ENCODE measurements at regions not wholly inside any gene's neighbourhood (a gene's known extent, or its start where the extent isn't known, plus 50 kb on each side); places are given as distances from the start of the nearest gene placed in this dataset.

GRCh38 chr4:15130441-15130840, 128.2 kb downstream of the CPEB2 start:
- WGBS (ENCODE audit: insufficient coverage, insufficient replicate concordance, low lambda C conversion rate, missing lambda C conversion rate), result 0% methylated on average over 2 of the region's 2 CpGs
- POLR2A ChIA-PET, result no interaction called here
- BruUV-seq (replicated peaks), result no TSS peak

GRCh38 chr4:15131551-15131950, 129.3 kb downstream of the CPEB2 start:
- no peak for TF ChIP-seq MXI1 (IDR thresholded peaks at IDR 0.05; ENCODE audit: low read depth, low read length)
- no peak for TF ChIP-seq ZBTB11 (CRISPR knock-in tag; IDR thresholded peaks at IDR 0.05)
- no peak for TF ChIP-seq MYC (IDR thresholded peaks at IDR 0.05; ENCODE audit: insufficient read depth, insufficient read length, insufficient replicate concordance, low read length, severe bottlenecking)
- TF ChIP-seq STAT1 (conservative IDR thresholded peaks at IDR 0.05), result no peak
- no peak for TF ChIP-seq ZNF217 (IDR thresholded peaks at IDR 0.05)
- no peak for TF ChIP-seq RBBP5 (conservative IDR thresholded peaks at IDR 0.05)
- TF ChIP-seq ZBTB40 (IDR thresholded peaks at IDR 0.05; ENCODE audit: borderline replicate concordance), result no peak
- TF ChIP-seq CHD1 (IDR thresholded peaks at IDR 0.05; ENCODE audit: low read depth, low read length), result no peak
- no peak for TF ChIP-seq JUND (IDR thresholded peaks at IDR 0.05; ENCODE audit: low read depth, low read length)
- TF ChIP-seq ESRRA (IDR thresholded peaks at IDR 0.05; ENCODE audit: low read length), result no peak
- TF ChIP-seq YBX1 (IDR thresholded peaks at IDR 0.05), result no peak
- no peak for TF ChIP-seq POLR2AphosphoS5 (IDR thresholded peaks at IDR 0.05; ENCODE audit: low read length)
- RAD21 ChIA-PET (ENCODE audit: unreplicated experiment), result no interaction called here
- Histone ChIP-seq H3K79me2 (ENCODE audit: control insufficient read depth, insufficient read depth, low read length) (no peaks in the 10 kb centered on the region), H3K9ac (ENCODE audit: control insufficient read depth, insufficient read depth, low read length) (no peak overlapping the region), H3K36me3 (ENCODE audit: control insufficient read depth in 2 of 2, insufficient read depth in 2 of 2, low read length in 1 of 2) (no peaks in the 10 kb centered on the region), H3K4me2 (ENCODE audit: control insufficient read depth, insufficient read depth) (no peak overlapping the region), H4K20me1 (ENCODE audit: control insufficient read depth, insufficient read depth) (no peaks in the 10 kb centered on the region), H2AFZ (ENCODE audit: control insufficient read depth, low read depth, low read length) (no peak overlapping the region), H3K9me3 (replicated peaks; ENCODE audit: control insufficient read depth, insufficient read depth, low read length) (no peaks in the 10 kb centered on the region; the same call in 2 of the 3 replicates), H3K27ac (ENCODE audit: control insufficient read depth, insufficient read depth) (no peak overlapping the region), H3K27me3 (replicated peaks in 1 of 2; ENCODE audit: control insufficient read depth in 2 of 2, insufficient read depth in 2 of 2, low read length in 1 of 2) (no peaks in the 10 kb centered on the region), H3K4me1 (ENCODE audit: control insufficient read depth, insufficient read depth, low read length) (no peaks in the 10 kb centered on the region), H3K4me3 (no peak overlapping the region)
- POLR2A ChIA-PET, result no interaction called here
- CTCF ChIA-PET, result no interaction called here
- in situ Hi-C loops (cut with MboI) (no loop called here), intact Hi-C loops (cut with micrococcal nuclease; ENCODE audit: unreplicated experiment) (no loop called here)
- BruUV-seq (replicated peaks), result no TSS peak
- WGBS (ENCODE audit: insufficient coverage, insufficient replicate concordance, low lambda C conversion rate, missing lambda C conversion rate), result 53% methylated on average over 7 of the region's 7 CpGs
- SMC1A ChIA-PET (ENCODE audit: uncharacterized antibody, unreplicated experiment), result interaction anchor here (0.5 kb wide), 1 partner anchor 69 kb away, joined by 3 read pairs; no protein-coding TSS in a partner anchor
- FAIRE-seq (no peak), ATAC-seq (no peak), DNase-seq (ENCODE audit: low read depth, low spot score) (no peak)

More at GRCh38 chr4:15130441-15130840, 128.2 kb downstream of the CPEB2 start:
- ChIA-PET RAD21 (ENCODE audit: unreplicated experiment) (no interaction called here), CTCF (no interaction called here), SMC1A (ENCODE audit: uncharacterized antibody, unreplicated experiment) (no interaction called here)
- in situ Hi-C loops (cut with MboI) (no loop called here), intact Hi-C loops (cut with micrococcal nuclease; ENCODE audit: unreplicated experiment) (no loop called here)
- no peak overlapping the region for H3K9ac ChIP-seq (ENCODE audit: control insufficient read depth, insufficient read depth, low read length)
- H3K27ac ChIP-seq (ENCODE audit: control insufficient read depth, insufficient read depth), result no peak overlapping the region
- no peaks in the 10 kb centered on the region for H3K79me2 ChIP-seq (ENCODE audit: control insufficient read depth, insufficient read depth, low read length)
- no peaks in the 10 kb centered on the region for H3K36me3 ChIP-seq (ENCODE audit: control insufficient read depth in 2 of 2, insufficient read depth in 2 of 2, low read length in 1 of 2)
- H3K4me3 ChIP-seq, result no peak overlapping the region
- TF ChIP-seq ATF7 (IDR thresholded peaks at IDR 0.05; ENCODE audit: low read depth), result no peak
- H2AFZ ChIP-seq (ENCODE audit: control insufficient read depth, low read depth, low read length), result no peak overlapping the region
- no peaks in the 10 kb centered on the region for H3K27me3 ChIP-seq (replicated peaks in 1 of 2; ENCODE audit: control insufficient read depth in 2 of 2, insufficient read depth in 2 of 2, low read length in 1 of 2)
- H3K9me3 ChIP-seq (replicated peaks; ENCODE audit: control insufficient read depth, insufficient read depth, low read length), result no peaks in the 10 kb centered on the region; the same call in 2 of the 3 replicates
- FAIRE-seq (no peak), DNase-seq (ENCODE audit: low read depth, low spot score) (no peak), ATAC-seq (no peak)
- H3K4me1 ChIP-seq (ENCODE audit: control insufficient read depth, insufficient read depth, low read length), result no peaks in the 10 kb centered on the region
- no peak overlapping the region for H3K4me2 ChIP-seq (ENCODE audit: control insufficient read depth, insufficient read depth)
- H4K20me1 ChIP-seq (ENCODE audit: control insufficient read depth, insufficient read depth), result no peaks in the 10 kb centered on the region
